ENCODE measurements at regions not wholly inside any gene's neighbourhood (a gene's known extent, or its start where the extent isn't known, plus 50 kb on each side); places are given as distances from the start of the nearest gene placed in this dataset.

GRCh38 chr10:121411004-121411403 is 187.2 kb downstream of the FGFR2 start (continued):
- no peak for TF ChIP-seq YY1 (IDR thresholded peaks at IDR 0.05; ENCODE audit: extremely low read depth, insufficient replicate concordance, low read depth, low read length)
- TF ChIP-seq POLR2A (IDR thresholded peaks at IDR 0.05; ENCODE audit: borderline replicate concordance, extremely low read depth, insufficient read depth, insufficient read length): no peak
- no peak for TF ChIP-seq SIN3A (IDR thresholded peaks at IDR 0.05; ENCODE audit: low read depth)
- TF ChIP-seq SRF (IDR thresholded peaks at IDR 0.05; ENCODE audit: low read depth): no peak
- no peak for TF ChIP-seq JUND (IDR thresholded peaks at IDR 0.05)
- TF ChIP-seq SP1 (IDR thresholded peaks at IDR 0.05; ENCODE audit: low read depth): no peak
- TF ChIP-seq ZNF274 (IDR thresholded peaks at IDR 0.05; ENCODE audit: low read depth, low read length): no peak

- RAD21 ChIA-PET (ENCODE audit: low non-redundant PET in 1 of 2, low total read pairs in 2 of 2, uncharacterized antibody in 2 of 2, unreplicated experiment in 2 of 2): no interaction called here
- intact Hi-C loops (cut with micrococcal nuclease): no loop called here
- BruUV-seq (replicated peaks): no TSS peak
- DNase-seq (ENCODE audit: low read depth, low spot score): no peak
- Histone ChIP-seq H3K9me2 (ENCODE audit: insufficient read depth) (no peaks in the 10 kb centered on the region), H2AFZ (ENCODE audit: low read depth, low read length, poor library complexity, severe bottlenecking) (no peak overlapping the region), H3K36me3 (ENCODE audit: control insufficient read depth in 1 of 2, insufficient read depth in 2 of 2, low read length in 2 of 2) (no peaks in the 10 kb centered on the region), H3K4me1 (ENCODE audit: control insufficient read depth in 1 of 2, insufficient read depth in 2 of 2, low read length in 2 of 2) (no peaks in the 10 kb centered on the region), H3K4me2 (ENCODE audit: low read length) (no peak overlapping the region), H3K4me3 (replicated peaks in 1 of 2; ENCODE audit: low read depth in 1 of 2, low read length in 2 of 2) (no peak overlapping the region), H4K20me1 (ENCODE audit: insufficient read depth) (no peaks in the 10 kb centered on the region), H3K27ac (ENCODE audit: low read depth, low read length) (no peak overlapping the region), H3K27me3 (ENCODE audit: insufficient read depth, low read length) (no peaks in the 10 kb centered on the region), H3K9me3 (ENCODE audit: control insufficient read depth in 1 of 2, insufficient read depth in 1 of 2, low read depth in 1 of 2, low read length in 2 of 2) (no peaks in the 10 kb centered on the region), H3K9ac (ENCODE audit: low read length) (no peak overlapping the region), H3K79me2 (ENCODE audit: insufficient read depth, low read length) (no peaks in the 10 kb centered on the region)
- ATAC-seq: no peak
- POLR2A ChIA-PET: no interaction called here
- TF ChIP-seq EZH2phosphoT487 (IDR thresholded peaks at IDR 0.05; ENCODE audit: borderline replicate concordance) (no peak), SRF (IDR thresholded peaks at IDR 0.05; ENCODE audit: low read depth) (no peak), ELF1 (IDR thresholded peaks at IDR 0.05; ENCODE audit: borderline replicate concordance, low read depth) (no peak), JUND (IDR thresholded peaks at IDR 0.05) (no peak), POLR2AphosphoS5 (IDR thresholded peaks at IDR 0.05; ENCODE audit: low read depth, low read length) (no peak), CEBPB (IDR thresholded peaks at IDR 0.05; ENCODE audit: low read depth) (no peak), ZFX (IDR thresholded peaks at IDR 0.05) (no peak), RAD21 (IDR thresholded peaks at IDR 0.05; ENCODE audit: low read depth) (no peak), ZNF274 (IDR thresholded peaks at IDR 0.05; ENCODE audit: low read depth, low read length) (no peak)
- TF ChIP-seq, protein P1, sequence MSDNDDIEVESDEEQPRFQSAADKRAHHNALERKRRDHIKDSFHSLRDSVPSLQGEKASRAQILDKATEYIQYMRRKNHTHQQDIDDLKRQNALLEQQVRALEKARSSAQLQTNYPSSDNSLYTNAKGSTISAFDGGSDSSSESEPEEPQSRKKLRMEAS (IDR thresholded peaks at IDR 0.05): no peak
- TF ChIP-seq, protein P2, sequence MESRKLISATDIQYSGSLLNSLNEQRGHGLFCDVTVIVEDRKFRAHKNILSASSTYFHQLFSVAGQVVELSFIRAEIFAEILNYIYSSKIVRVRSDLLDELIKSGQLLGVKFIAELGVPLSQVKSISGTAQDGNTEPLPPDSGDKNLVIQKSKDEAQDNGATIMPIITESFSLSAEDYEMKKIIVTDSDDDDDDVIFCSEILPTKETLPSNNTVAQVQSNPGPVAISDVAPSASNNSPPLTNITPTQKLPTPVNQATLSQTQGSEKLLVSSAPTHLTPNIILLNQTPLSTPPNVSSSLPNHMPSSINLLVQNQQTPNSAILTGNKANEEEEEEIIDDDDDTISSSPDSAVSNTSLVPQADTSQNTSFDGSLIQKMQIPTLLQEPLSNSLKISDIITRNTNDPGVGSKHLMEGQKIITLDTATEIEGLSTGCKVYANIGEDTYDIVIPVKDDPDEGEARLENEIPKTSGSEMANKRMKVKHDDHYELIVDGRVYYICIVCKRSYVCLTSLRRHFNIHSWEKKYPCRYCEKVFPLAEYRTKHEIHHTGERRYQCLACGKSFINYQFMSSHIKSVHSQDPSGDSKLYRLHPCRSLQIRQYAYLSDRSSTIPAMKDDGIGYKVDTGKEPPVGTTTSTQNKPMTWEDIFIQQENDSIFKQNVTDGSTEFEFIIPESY (IDR thresholded peaks at IDR 0.05; ENCODE audit: extremely low read depth, insufficient replicate concordance, low read length): no peak
- CTCF ChIA-PET: no interaction called here
Observed at GRCh38 chr10:121413951-121414350, 184.3 kb downstream of the FGFR2 start.
